Left lung (tissue), 4 donors: ENCODE measurements at regions not wholly inside any gene's neighbourhood (a gene's known extent, or its start where the extent isn't known, plus 50 kb on each side); places are given as distances from the start of the nearest gene placed in this dataset.

Experiments
- ATAC-seq: fragments of 200-7000 bp; cut with Tn5 transposase; one replicate; pipeline ENCODE4 v1.9.1; 2020; ENCODE audit warnings: moderate library complexity
- DNase-seq, 4 donors: peaks; one replicate each; pipeline ENCODE4 v3.0.0-alpha.2; 2013 to 2020
- H3K27ac ChIP-seq, 2 donors: fragments of 200-600 bp; sonication (generic) in 1 of 2; one replicate each; pipeline versions ENCODE4 v1.5.0 to v1.8.0; 2020 to 2021
- H3K27me3 ChIP-seq, 2 donors: fragments of 200-600 bp; sonication (generic) in 1 of 2; one replicate each; pipeline versions ENCODE4 v1.5.0 to v1.8.0; 2020 to 2021
- H3K36me3 ChIP-seq, 2 donors: fragments of 200-600 bp; sonication (generic) in 1 of 2; one replicate each; pipeline versions ENCODE4 v1.5.0 to v1.8.0; 2020 to 2021
- H3K4me1 ChIP-seq, 2 donors: fragments of 200-600 bp; one replicate each; pipeline ENCODE4 v1.8.0; 2021
- H3K4me3 ChIP-seq, 2 donors: fragments of 200-600 bp; sonication (generic) in 1 of 2; one replicate each; pipeline versions ENCODE4 v1.5.0 to v1.8.0; 2020 to 2021; ENCODE audit warnings: mild to moderate bottlenecking in 1 of 2
- H3K9me3 ChIP-seq, 2 donors: fragments of 200-600 bp; sonication (generic) in 1 of 2; one replicate each; pipeline versions ENCODE4 v1.5.0 to v1.8.0; 2020 to 2021
- CTCF ChIP-seq, 2 donors: fragments of 200-600 bp; sonication (generic) in 1 of 2; IDR thresholded peaks; one replicate each; pipeline versions ENCODE4 v1.5.0 to v1.8.0; 2021; ENCODE audit warnings: antibody characterized with exemption in 2 of 2
- intact Hi-C, 2 donors: fragments of 100-400 bp; cut with DNase I; formaldehyde crosslinking; loops; one replicate each; pipeline versions ENCODE4 v1.11.2 to v1.14.2; 2022
- donor health status: DM: no; HTN: yes; CAD: no.
- donor health status: DM: no; HTN: no; CAD: no.

DNA sequence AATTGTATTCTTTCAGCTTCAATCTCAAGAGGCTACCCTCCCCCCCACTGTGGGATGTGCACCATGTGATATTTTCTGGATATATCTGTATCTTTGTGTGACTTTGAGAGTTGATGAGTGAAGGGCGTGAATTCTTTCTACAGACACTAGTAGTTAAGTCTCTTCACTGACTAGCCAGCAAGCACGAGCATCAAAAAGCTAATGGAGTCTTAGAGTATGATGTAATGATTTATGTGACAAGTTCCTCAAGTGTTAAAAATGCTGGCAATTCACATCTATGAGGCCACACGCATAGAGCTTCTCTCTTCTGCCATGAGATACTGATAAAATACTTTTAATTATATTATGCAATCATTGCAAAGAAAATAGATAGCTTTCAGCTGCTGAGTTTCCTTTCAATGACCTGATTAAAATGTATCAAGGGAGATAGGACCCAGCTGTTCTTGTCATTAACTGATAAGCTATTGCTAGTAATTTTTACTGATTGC lies 304.8 kb downstream of the TRIB2 start:
- no peaks in the 10 kb centered on the region for H3K27me3 ChIP-seq
- intact Hi-C loops: no loop called here
- DNase-seq: peak in 2 of 4 donors; percentile 78 to 83
- no peak for TF ChIP-seq CTCF (IDR thresholded peaks at IDR 0.05)
- H3K36me3 ChIP-seq: no peaks in the 10 kb centered on the region
- no peaks in the 10 kb centered on the region for H3K9me3 ChIP-seq
- no peaks in the 10 kb centered on the region for H3K4me1 ChIP-seq
- no peak overlapping the region for H3K27ac ChIP-seq
- no peak overlapping the region for H3K4me3 ChIP-seq
- ATAC-seq: no peak

- no peak for DNase-seq
- no peak for ATAC-seq
- no peaks in the 10 kb centered on the region for H3K27me3 ChIP-seq
- no peak for TF ChIP-seq CTCF (IDR thresholded peaks at IDR 0.05)
- no peaks in the 10 kb centered on the region for H3K36me3 ChIP-seq
- H3K4me1 ChIP-seq: no peaks in the 10 kb centered on the region
- no peaks in the 10 kb centered on the region for H3K9me3 ChIP-seq
- H3K4me3 ChIP-seq: no peak overlapping the region
- intact Hi-C loops: no loop called here
- no peak overlapping the region for H3K27ac ChIP-seq
These were observed 313.9 kb downstream of the TRIB2 start for GRCh38 chr2:13030606-13031005.

DNA sequence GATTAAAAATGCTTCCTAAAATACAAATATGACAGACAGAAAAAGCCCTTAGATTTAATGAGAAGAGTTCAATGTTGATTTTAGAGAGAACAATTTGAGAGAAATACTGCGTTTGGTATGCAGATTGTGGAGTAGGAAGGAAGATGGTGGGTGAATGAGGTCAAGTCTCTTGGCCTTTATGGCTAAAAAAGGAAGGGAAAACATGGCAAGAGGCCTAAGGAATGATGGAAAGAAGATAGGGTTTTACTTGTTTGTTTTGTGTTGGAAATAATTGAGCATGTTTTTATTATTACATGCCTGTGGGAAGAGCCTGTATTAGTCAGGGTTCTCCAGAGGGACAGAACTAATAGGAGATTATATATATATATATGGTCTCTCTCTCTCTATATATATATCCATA lies 318.1 kb downstream of the TRIB2 start:
- no peaks in the 10 kb centered on the region for H3K4me1 ChIP-seq
- H3K9me3 ChIP-seq: no peaks in the 10 kb centered on the region
- intact Hi-C loops: no loop called here
- H3K27ac ChIP-seq: no peak overlapping the region
- no peak for TF ChIP-seq CTCF (IDR thresholded peaks at IDR 0.05)
- no peak for DNase-seq
- no peak overlapping the region for H3K4me3 ChIP-seq
- no peaks in the 10 kb centered on the region for H3K36me3 ChIP-seq
- no peaks in the 10 kb centered on the region for H3K27me3 ChIP-seq
- no peak for ATAC-seq

- H3K27ac ChIP-seq: no peak overlapping the region
- peaks cover 0 to 7% of the 10 kb centered on the region in 2 donors for H3K27me3 ChIP-seq
- H3K9me3 ChIP-seq: peaks cover 0 to 2% of the 10 kb centered on the region in 2 donors
- intact Hi-C loops: no loop called here
- H3K4me3 ChIP-seq: no peak overlapping the region
- no peaks in the 10 kb centered on the region for H3K36me3 ChIP-seq
- TF ChIP-seq CTCF (IDR thresholded peaks at IDR 0.05): no peak
- H3K4me1 ChIP-seq: no peaks in the 10 kb centered on the region
- no peak for DNase-seq
- no peak for ATAC-seq
These were observed 319.1 kb downstream of the TRIB2 start for GRCh38 chr2:13035866-13036265.

- DNase-seq (peak in 1 of 4 donors; percentile 57), ATAC-seq (no peak)
- H3K27ac ChIP-seq: no peak overlapping the region
- peaks cover 0 to 2% of the 10 kb centered on the region in 2 donors for H3K9me3 ChIP-seq
- peaks cover 0 to 7% of the 10 kb centered on the region in 2 donors for H3K27me3 ChIP-seq
- H3K4me1 ChIP-seq: no peaks in the 10 kb centered on the region
- no peak for TF ChIP-seq CTCF (IDR thresholded peaks at IDR 0.05)
- no peak overlapping the region for H3K4me3 ChIP-seq
- intact Hi-C loops: no loop called here
- no peaks in the 10 kb centered on the region for H3K36me3 ChIP-seq
These were observed 323.3 kb downstream of the TRIB2 start for GRCh38 chr2:13040043-13040442.
